ENCODE measurements at regions not wholly inside any gene's neighbourhood (a gene's known extent, or its start where the extent isn't known, plus 50 kb on each side); places are given as distances from the start of the nearest gene placed in this dataset.

DNA sequence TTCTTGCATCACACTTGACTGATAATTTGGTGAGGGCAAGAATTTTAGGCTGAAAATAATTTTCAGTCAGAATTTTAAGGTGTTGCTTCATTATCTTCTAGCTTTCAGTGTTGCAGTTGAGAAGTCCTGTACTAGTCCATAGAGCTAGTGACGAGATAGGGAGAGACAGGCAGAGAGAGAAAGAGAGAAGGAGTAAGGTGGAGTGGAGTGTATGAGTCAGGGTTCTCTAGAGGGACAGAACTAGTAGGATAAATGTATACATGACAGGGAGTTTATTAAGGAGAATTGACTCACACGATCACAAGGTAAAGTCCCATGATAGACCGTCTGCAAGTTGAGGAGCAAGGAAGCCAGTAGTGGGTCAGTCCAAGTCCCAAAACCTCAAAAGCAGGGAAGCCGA, 127.2 kb downstream of the UTP18 start:
- no peak for DNase-seq (ENCODE audit: extremely low spot score)
- H3K9me3 ChIP-seq = no peaks in the 10 kb centered on the region
- no peak overlapping the region for H3K4me3 ChIP-seq
- H3K27ac ChIP-seq (replicated peaks in 1 of 4) = no peak overlapping the region
- no peaks in the 10 kb centered on the region for H3K36me3 ChIP-seq
- no peaks in the 10 kb centered on the region for H3K27me3 ChIP-seq
- 83% methylated on average over 4 of the region's 4 CpGs for WGBS
- no peak for TF ChIP-seq POLR2AphosphoS5 (IDR thresholded peaks at IDR 0.05)
- TF ChIP-seq CTCF (IDR thresholded peaks at IDR 0.05) = no peak
- no peaks in the 10 kb centered on the region for H3K4me1 ChIP-seq
- intact Hi-C loops (cut with DNase I) = no loop called here

DNA sequence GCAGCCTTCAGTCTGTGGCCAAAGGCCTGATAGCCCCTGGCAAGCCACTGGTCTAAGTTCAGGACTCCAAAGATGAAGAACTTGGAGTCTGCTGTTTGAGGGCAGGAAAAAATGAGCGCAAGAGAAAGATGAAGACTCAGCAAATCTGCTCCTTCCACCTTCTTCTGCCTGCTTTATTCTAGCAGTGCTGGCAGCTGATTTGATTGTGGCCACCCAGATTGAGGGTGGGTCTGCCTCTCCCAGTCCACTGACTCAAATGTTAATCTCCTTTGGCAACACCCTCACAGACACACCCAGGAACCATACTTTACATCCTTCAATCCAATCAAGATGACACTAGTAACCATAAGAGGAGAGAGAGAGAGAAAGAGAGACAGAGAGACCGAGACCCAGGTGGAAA, 127.6 kb downstream of the UTP18 start:
- Histone ChIP-seq H3K27me3 (no peaks in the 10 kb centered on the region), H3K27ac (replicated peaks in 1 of 4) (no peak overlapping the region), H3K4me1 (no peaks in the 10 kb centered on the region), H3K36me3 (no peaks in the 10 kb centered on the region), H3K9me3 (no peaks in the 10 kb centered on the region), H3K4me3 (no peak overlapping the region)
- 91% methylated on average over 2 of the region's 2 CpGs for WGBS
- intact Hi-C loops (cut with DNase I) = no loop called here
- no peak for DNase-seq (ENCODE audit: extremely low spot score)
- TF ChIP-seq POLR2A (IDR thresholded peaks at IDR 0.05; ENCODE audit: low read depth) = no peak
- TF ChIP-seq EP300 (IDR thresholded peaks at IDR 0.05) = no peak
- TF ChIP-seq POLR2AphosphoS5 (IDR thresholded peaks at IDR 0.05) = no peak
- no peak for TF ChIP-seq CTCF (IDR thresholded peaks at IDR 0.05)

DNA sequence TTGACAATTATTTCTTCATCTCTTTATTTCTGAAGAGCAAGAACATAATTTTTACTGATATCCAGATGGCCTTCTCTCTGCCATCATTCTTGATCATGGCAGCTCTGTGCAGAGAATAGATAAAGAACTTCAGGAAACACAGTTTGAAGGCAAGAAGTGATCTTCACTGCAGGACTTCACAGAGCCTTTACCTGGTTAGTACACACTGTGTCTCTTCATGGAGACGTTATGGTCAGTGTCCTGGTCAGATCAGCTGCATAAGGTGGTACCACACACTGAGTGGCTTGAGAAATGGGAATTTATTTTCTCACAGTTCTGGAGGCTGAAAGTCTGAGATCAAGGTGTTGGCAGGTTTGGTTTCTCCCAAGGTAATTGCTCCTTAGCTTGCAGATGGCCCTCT, 129.5 kb downstream of the UTP18 start:
- H3K27ac ChIP-seq (replicated peaks in 1 of 4) = no peak overlapping the region
- WGBS = 80% methylated on average over 1 of the region's 1 CpG
- TF ChIP-seq POLR2A (IDR thresholded peaks at IDR 0.05; ENCODE audit: low read depth) (no peak), EP300 (IDR thresholded peaks at IDR 0.05) (no peak), CTCF (IDR thresholded peaks at IDR 0.05) (no peak), POLR2AphosphoS5 (IDR thresholded peaks at IDR 0.05) (no peak)
- no peaks in the 10 kb centered on the region for H3K9me3 ChIP-seq
- intact Hi-C loops (cut with DNase I) = no loop called here
- no peaks in the 10 kb centered on the region for H3K36me3 ChIP-seq
- H3K4me1 ChIP-seq = no peaks in the 10 kb centered on the region
- no peak for DNase-seq (ENCODE audit: extremely low spot score)
- H3K27me3 ChIP-seq = no peaks in the 10 kb centered on the region
- H3K4me3 ChIP-seq = no peak overlapping the region

GRCh38 chr17:51391982-51392654, 131.8 kb downstream of the UTP18 start:
- no peaks in the 10 kb centered on the region for H3K36me3 ChIP-seq
- H3K4me1 ChIP-seq = no peaks in the 10 kb centered on the region
- no peak for DNase-seq (ENCODE audit: extremely low spot score)
- 68% methylated on average over 8 of the region's 8 CpGs for WGBS
- no peak for TF ChIP-seq CTCF (IDR thresholded peaks at IDR 0.05)
- no peak for TF ChIP-seq POLR2A (IDR thresholded peaks at IDR 0.05; ENCODE audit: low read depth)
- TF ChIP-seq EP300 (IDR thresholded peaks at IDR 0.05) = no peak
- TF ChIP-seq POLR2AphosphoS5 (IDR thresholded peaks at IDR 0.05) = no peak
- H3K9me3 ChIP-seq = no peaks in the 10 kb centered on the region
- no peak overlapping the region for H3K27ac ChIP-seq (replicated peaks in 1 of 4)
- intact Hi-C loops (cut with DNase I) = no loop called here
- no peak overlapping the region for H3K4me3 ChIP-seq
- no peaks in the 10 kb centered on the region for H3K27me3 ChIP-seq

DNA sequence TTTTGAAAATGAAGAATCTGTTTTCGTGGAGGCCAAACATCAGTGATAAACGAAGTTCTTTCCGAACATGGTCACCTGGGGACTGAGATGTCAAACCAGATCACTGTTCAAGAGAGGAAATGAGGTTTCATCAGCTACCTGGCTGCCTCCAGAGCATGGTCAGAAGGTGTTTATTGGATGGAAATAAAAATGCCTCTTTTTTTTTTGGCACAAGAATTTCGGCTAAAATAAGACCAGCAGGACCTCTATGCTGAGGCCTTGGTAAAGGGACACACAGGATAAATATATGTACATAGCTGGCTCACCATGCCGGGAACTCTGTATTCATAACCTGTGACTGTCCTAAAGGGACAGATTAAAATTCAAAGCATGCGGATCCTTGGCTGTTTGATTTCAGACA, 135.3 kb downstream of the UTP18 start:
- 89% methylated on average over 6 of the region's 6 CpGs for WGBS
- intact Hi-C loops (cut with DNase I) = no loop called here
- DNase-seq (ENCODE audit: extremely low spot score) = no peak
- Histone ChIP-seq H3K36me3 (no peaks in the 10 kb centered on the region), H3K27me3 (no peaks in the 10 kb centered on the region), H3K9me3 (no peaks in the 10 kb centered on the region), H3K4me1 (no peaks in the 10 kb centered on the region), H3K4me3 (no peak overlapping the region), H3K27ac (replicated peaks in 1 of 4) (no peak overlapping the region)
- no peak for TF ChIP-seq CTCF (IDR thresholded peaks at IDR 0.05)
- TF ChIP-seq POLR2AphosphoS5 (IDR thresholded peaks at IDR 0.05) = no peak
- TF ChIP-seq EP300 (IDR thresholded peaks at IDR 0.05) = no peak
- TF ChIP-seq POLR2A (IDR thresholded peaks at IDR 0.05; ENCODE audit: low read depth) = no peak

Data from esophagus muscularis mucosa (tissue), 4 donors.